Loucy (cell line): ENCODE measurements at regions not wholly inside any gene's neighbourhood (a gene's known extent, or its start where the extent isn't known, plus 50 kb on each side); places are given as distances from the start of the nearest gene placed in this dataset.

Source experiments
- H2AFZ ChIP-seq: fragments of 200-600 bp; sonication (generic); 2 replicates; pipeline ENCODE4 v1.6.0; 2016; ENCODE audit warnings: antibody characterized with exemption, mild to moderate bottlenecking, low read length, moderate library complexity
- H3F3A ChIP-seq: fragments of 200-600 bp; 2 replicates; pipeline ENCODE4 v1.6.0; 2016; ENCODE audit warnings: antibody characterized with exemption, low read depth, mild to moderate bottlenecking
- H3K27me3 ChIP-seq: fragments of 200-600 bp; sonication (generic); 2 replicates; pipeline ENCODE4 v1.6.1; 2014; ENCODE audit warnings: low read length, mild to moderate bottlenecking; ENCODE audit not compliant: insufficient read depth, poor library complexity, severe bottlenecking
- H3K36me3 ChIP-seq: fragments of 200-600 bp; sonication (generic); 2 replicates; pipeline ENCODE4 v1.6.1; 2016; ENCODE audit warnings: low read length; ENCODE audit not compliant: insufficient read depth
- H3K4me1 ChIP-seq: fragments of 200-600 bp; sonication (generic); 2 replicates; pipeline ENCODE4 v1.5.1; 2014; ENCODE audit warnings: low read length, mild to moderate bottlenecking; ENCODE audit not compliant: insufficient read depth, poor library complexity, severe bottlenecking
- H3K4me2 ChIP-seq: fragments of 200-600 bp; sonication (generic); 2 replicates; pipeline ENCODE4 v1.6.0; 2014; ENCODE audit warnings: antibody characterized with exemption, low read length, low read depth, mild to moderate bottlenecking; ENCODE audit not compliant: poor library complexity, severe bottlenecking
- H3K4me3 ChIP-seq: fragments of 200-600 bp; sonication (generic); 2 replicates; pipeline ENCODE4 v1.5.1; 2014; ENCODE audit warnings: low read length, mild to moderate bottlenecking, mixed read lengths; ENCODE audit not compliant: poor library complexity, severe bottlenecking
- H3K79me2 ChIP-seq: fragments of 200-600 bp; sonication (generic); 2 replicates; pipeline ENCODE4 v1.6.1; 2014; ENCODE audit warnings: low read length; ENCODE audit not compliant: insufficient read depth
- H3K9ac ChIP-seq: fragments of 200-600 bp; sonication (generic); 2 replicates; pipeline ENCODE4 v1.6.0; 2014; ENCODE audit warnings: mild to moderate bottlenecking, low read depth, low read length, moderate library complexity; ENCODE audit not compliant: poor library complexity, severe bottlenecking
- H3K9me2 ChIP-seq: fragments of 200-600 bp; sonication (generic); replicated peaks from 2 replicates; pipeline ENCODE4 v1.6.1; 2016; ENCODE audit warnings: low read depth, low read length, mixed read lengths
- H3K9me3 ChIP-seq: fragments of 200-600 bp; sonication (generic); 2 replicates; pipeline ENCODE4 v1.6.1; 2014; ENCODE audit warnings: mild to moderate bottlenecking, antibody characterized with exemption, low read length, low read depth; ENCODE audit not compliant: insufficient read depth
- H4K20me1 ChIP-seq: fragments of 200-600 bp; sonication (generic); 2 replicates; pipeline ENCODE4 v1.6.0; 2014; ENCODE audit warnings: antibody characterized with exemption, low read length, mild to moderate bottlenecking; ENCODE audit not compliant: insufficient read depth, poor library complexity, severe bottlenecking
- EZH2phosphoT487 ChIP-seq: fragments of 200-600 bp; IDR thresholded peaks from 2 replicates; pipeline ENCODE4 v1.6.1; 2018; ENCODE audit warnings: antibody characterized with exemption, mild to moderate bottlenecking, moderate library complexity, borderline replicate concordance
- TF ChIP-seq, protein P1 (sequence below): fragments of 200-600 bp; sonication (generic); conservative IDR thresholded peaks from 2 replicates; pipeline ENCODE4 v1.5.1; 2014; ENCODE audit warnings: mild to moderate bottlenecking, antibody characterized with exemption, low read length

DNA sequence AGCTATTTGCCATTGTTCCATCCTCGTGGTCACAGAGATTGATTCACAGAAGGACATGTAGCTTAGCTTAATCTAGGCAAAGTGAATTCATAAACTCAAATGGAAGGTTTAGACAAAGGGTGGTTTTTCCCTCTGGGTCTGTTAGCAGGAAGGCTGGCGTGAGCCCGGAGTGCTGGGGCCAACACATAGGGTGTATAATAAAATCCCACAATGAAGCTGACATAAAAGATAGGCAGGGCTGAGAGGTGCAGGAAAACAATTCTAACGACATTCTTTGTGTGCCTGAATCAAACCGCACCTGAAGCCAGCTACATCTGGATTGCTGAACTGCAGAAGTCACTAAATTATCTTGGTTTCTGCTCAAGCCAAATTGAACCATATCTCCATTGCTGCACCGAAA, 173.9 kb downstream of the MAF start:
- Histone ChIP-seq H3K4me2 (no peak overlapping the region), H3K9ac (no peak overlapping the region), H3K79me2 (no peaks in the 10 kb centered on the region), H3K27me3 (no peaks in the 10 kb centered on the region), H2AFZ (no peak overlapping the region), H3K36me3 (no peaks in the 10 kb centered on the region), H3K9me2 (no peaks in the 10 kb centered on the region), H4K20me1 (no peaks in the 10 kb centered on the region), H3F3A (no peaks in the 10 kb centered on the region), H3K4me1 (no peaks in the 10 kb centered on the region), H3K4me3 (no peak overlapping the region), H3K9me3 (no peaks in the 10 kb centered on the region)
- TF ChIP-seq, protein P1, sequence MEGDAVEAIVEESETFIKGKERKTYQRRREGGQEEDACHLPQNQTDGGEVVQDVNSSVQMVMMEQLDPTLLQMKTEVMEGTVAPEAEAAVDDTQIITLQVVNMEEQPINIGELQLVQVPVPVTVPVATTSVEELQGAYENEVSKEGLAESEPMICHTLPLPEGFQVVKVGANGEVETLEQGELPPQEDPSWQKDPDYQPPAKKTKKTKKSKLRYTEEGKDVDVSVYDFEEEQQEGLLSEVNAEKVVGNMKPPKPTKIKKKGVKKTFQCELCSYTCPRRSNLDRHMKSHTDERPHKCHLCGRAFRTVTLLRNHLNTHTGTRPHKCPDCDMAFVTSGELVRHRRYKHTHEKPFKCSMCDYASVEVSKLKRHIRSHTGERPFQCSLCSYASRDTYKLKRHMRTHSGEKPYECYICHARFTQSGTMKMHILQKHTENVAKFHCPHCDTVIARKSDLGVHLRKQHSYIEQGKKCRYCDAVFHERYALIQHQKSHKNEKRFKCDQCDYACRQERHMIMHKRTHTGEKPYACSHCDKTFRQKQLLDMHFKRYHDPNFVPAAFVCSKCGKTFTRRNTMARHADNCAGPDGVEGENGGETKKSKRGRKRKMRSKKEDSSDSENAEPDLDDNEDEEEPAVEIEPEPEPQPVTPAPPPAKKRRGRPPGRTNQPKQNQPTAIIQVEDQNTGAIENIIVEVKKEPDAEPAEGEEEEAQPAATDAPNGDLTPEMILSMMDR, result no peak
- no peak for TF ChIP-seq EZH2phosphoT487

- no peak overlapping the region for H3K9ac ChIP-seq
- H3K4me1 ChIP-seq, result peaks cover 22% of the 10 kb centered on the region
- no peak overlapping the region for H3K4me2 ChIP-seq
- no peaks in the 10 kb centered on the region for H4K20me1 ChIP-seq
- H2AFZ ChIP-seq, result no peak overlapping the region
- H3K9me2 ChIP-seq, result no peaks in the 10 kb centered on the region
- no peaks in the 10 kb centered on the region for H3F3A ChIP-seq
- no peak for TF ChIP-seq EZH2phosphoT487
- TF ChIP-seq, protein P1, result no peak
- no peak overlapping the region for H3K4me3 ChIP-seq
- H3K9me3 ChIP-seq, result no peaks in the 10 kb centered on the region
- no peaks in the 10 kb centered on the region for H3K36me3 ChIP-seq
- H3K27me3 ChIP-seq, result no peaks in the 10 kb centered on the region
- H3K79me2 ChIP-seq, result no peaks in the 10 kb centered on the region
Measured at GRCh38 chr16:79422064-79422463, 178.5 kb downstream of the MAF start.

DNA sequence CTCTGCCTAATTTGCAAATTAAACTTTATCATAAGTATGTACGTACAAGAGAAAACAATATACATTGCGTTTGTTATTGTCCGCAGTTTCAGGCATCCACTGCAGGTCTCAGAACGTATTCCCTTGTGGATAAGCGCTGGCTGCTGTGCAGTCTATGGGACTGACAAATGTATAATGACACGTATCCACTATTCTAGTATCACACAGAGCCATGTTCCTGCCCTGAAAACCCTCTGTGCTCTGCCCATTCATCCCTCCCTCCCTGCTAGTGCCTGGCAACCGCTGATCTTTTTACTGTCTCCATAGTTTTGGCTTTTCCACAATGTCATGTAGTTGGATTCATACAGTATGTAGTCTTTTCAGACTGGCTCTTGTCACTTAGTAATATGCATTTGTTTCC, 179.4 kb downstream of the MAF start:
- H3K9me2 ChIP-seq, result no peaks in the 10 kb centered on the region
- H3K27me3 ChIP-seq, result no peaks in the 10 kb centered on the region
- no peak for TF ChIP-seq EZH2phosphoT487
- TF ChIP-seq, protein P1, result no peak
- no peaks in the 10 kb centered on the region for H3K36me3 ChIP-seq
- H3K4me2 ChIP-seq, result no peak overlapping the region
- no peaks in the 10 kb centered on the region for H4K20me1 ChIP-seq
- H3K4me1 ChIP-seq, result peaks cover 31% of the 10 kb centered on the region
- no peak overlapping the region for H3K9ac ChIP-seq
- H3K79me2 ChIP-seq, result no peaks in the 10 kb centered on the region
- no peaks in the 10 kb centered on the region for H3K9me3 ChIP-seq
- no peaks in the 10 kb centered on the region for H3F3A ChIP-seq
- no peak overlapping the region for H3K4me3 ChIP-seq
- no peak overlapping the region for H2AFZ ChIP-seq
